SK-N-MC (cell line): ENCODE measurements at regions not wholly inside any gene's neighbourhood (a gene's known extent, or its start where the extent isn't known, plus 50 kb on each side); places are given as distances from the start of the nearest gene placed in this dataset.
A peak's percentile ranks its signal among the peaks of the same experiment; 100 is the strongest.

ENCODE experiments used
- DNase-seq: peaks from one replicate; pipeline ENCODE4 v3.0.0-alpha.2; 2011; ENCODE audit warnings: low read depth, low spot score
- H3K27ac ChIP-seq: fragments of 200-600 bp; sonication (generic); 2 replicates; pipeline ENCODE4 v1.5.1; 2016; ENCODE audit warnings: mixed run types
- H3K36me3 ChIP-seq: fragments of 200-600 bp; sonication (generic); 2 replicates; pipeline ENCODE4 v1.6.1; 2017; ENCODE audit warnings: antibody characterized with exemption, low read length, mixed read lengths; ENCODE audit not compliant: insufficient read depth
- H3K4me3 ChIP-seq: fragments of 200-600 bp; sonication (generic); 2 replicates; pipeline ENCODE4 v1.5.1; 2016
- H3K9ac ChIP-seq: fragments of 200-600 bp; sonication (generic); 2 replicates; pipeline ENCODE4 v1.8.0; 2017; ENCODE audit warnings: mixed run types, mixed read lengths; ENCODE audit not compliant: insufficient read length
- H3K9me3 ChIP-seq: fragments of 200-600 bp; sonication (generic); 2 replicates; pipeline ENCODE4 v1.6.1; 2017; ENCODE audit warnings: low read depth, mild to moderate bottlenecking, antibody characterized with exemption, low read length, moderate library complexity, mixed read lengths
- EZH2 ChIP-seq: fragments of 200-600 bp; sonication (generic); IDR thresholded peaks from one replicate; pipeline ENCODE4 v1.6.1; 2017; ENCODE audit warnings: antibody characterized with exemption
- FOXP2 ChIP-seq: optimal IDR thresholded peaks from 2 replicates; pipeline ENCODE3; 2011; ENCODE audit warnings: mild to moderate bottlenecking, moderate library complexity; ENCODE audit not compliant: insufficient read depth; ENCODE audit errors: extremely low read length, control extremely low read depth
- POLR2AphosphoS5 ChIP-seq: IDR thresholded peaks from 2 replicates; pipeline ENCODE4 v1.6.1; 2012; ENCODE audit warnings: mild to moderate bottlenecking, low read depth, low read length, borderline replicate concordance

GRCh38 chr21:28144089-28144488 lies 848.6 kb downstream of the LTN1 start:
- no peak for DNase-seq
- no peak overlapping the region for H3K9ac ChIP-seq

GRCh38 chr21:28142697-28143096 lies 850.0 kb downstream of the LTN1 start:
- TF ChIP-seq EZH2 (no peak), POLR2AphosphoS5 (no peak), FOXP2 (no peak)
- no peak for DNase-seq
- H3K27ac ChIP-seq = no peak overlapping the region
- no peak overlapping the region for H3K9ac ChIP-seq
- H3K9me3 ChIP-seq = no peaks in the 10 kb centered on the region; the same call in 1 of the 2 replicates
- H3K4me3 ChIP-seq = no peak overlapping the region
- H3K36me3 ChIP-seq = no peaks in the 10 kb centered on the region

More at GRCh38 chr21:28144089-28144488, 848.6 kb downstream of the LTN1 start:
- TF ChIP-seq POLR2AphosphoS5 (no peak), EZH2 (no peak), FOXP2 (no peak)
- Histone ChIP-seq H3K9me3 (no peaks in the 10 kb centered on the region; the same call in 1 of the 2 replicates), H3K36me3 (no peaks in the 10 kb centered on the region), H3K4me3 (no peak overlapping the region), H3K27ac (no peak overlapping the region)

GRCh38 chr21:28138272-28138671 lies 854.4 kb downstream of the LTN1 start:
- Histone ChIP-seq H3K27ac (no peak overlapping the region), H3K4me3 (no peak overlapping the region), H3K9me3 (no peaks in the 10 kb centered on the region; the same call in 1 of the 2 replicates), H3K36me3 (no peaks in the 10 kb centered on the region), H3K9ac (no peak overlapping the region)
- no peak for DNase-seq
- no peak for TF ChIP-seq FOXP2
- no peak for TF ChIP-seq POLR2AphosphoS5
- TF ChIP-seq EZH2 = no peak

GRCh38 chr21:28136656-28137255 lies 855.9 kb downstream of the LTN1 start:
- no peak for DNase-seq
- Histone ChIP-seq H3K4me3 (no peak overlapping the region), H3K9me3 (no peaks in the 10 kb centered on the region; the same call in 1 of the 2 replicates), H3K9ac (no peak overlapping the region), H3K36me3 (no peaks in the 10 kb centered on the region), H3K27ac (peak overlapping the region; percentile 28; the same call in 1 of the 2 replicates)
- no peak for TF ChIP-seq FOXP2
- TF ChIP-seq EZH2 = no peak
- TF ChIP-seq POLR2AphosphoS5 = no peak

GRCh38 chr21:28135646-28136045 lies 857.0 kb downstream of the LTN1 start:
- H3K9me3 ChIP-seq = no peaks in the 10 kb centered on the region; the same call in 1 of the 2 replicates
- no peak for DNase-seq
- no peak overlapping the region for H3K9ac ChIP-seq
- H3K27ac ChIP-seq = no peak overlapping the region
- no peak for TF ChIP-seq POLR2AphosphoS5
- TF ChIP-seq EZH2 = no peak
- TF ChIP-seq FOXP2 = no peak
- no peak overlapping the region for H3K4me3 ChIP-seq
- H3K36me3 ChIP-seq = no peaks in the 10 kb centered on the region

- Histone ChIP-seq H3K36me3 (no peaks in the 10 kb centered on the region), H3K9me3 (no peaks in the 10 kb centered on the region), H3K9ac (no peak overlapping the region), H3K4me3 (no peak overlapping the region), H3K27ac (no peak overlapping the region)
- no peak for DNase-seq
- no peak for TF ChIP-seq POLR2AphosphoS5
- TF ChIP-seq FOXP2 = no peak
- no peak for TF ChIP-seq EZH2
Measured at GRCh38 chr21:28133116-28133515, 859.6 kb downstream of the LTN1 start.

- H3K4me3 ChIP-seq = no peak overlapping the region
- no peak for DNase-seq
- H3K9me3 ChIP-seq = no peaks in the 10 kb centered on the region
- H3K9ac ChIP-seq = no peak overlapping the region
- no peaks in the 10 kb centered on the region for H3K36me3 ChIP-seq
- no peak overlapping the region for H3K27ac ChIP-seq
- TF ChIP-seq POLR2AphosphoS5 = no peak
- no peak for TF ChIP-seq FOXP2
- no peak for TF ChIP-seq EZH2
Measured at GRCh38 chr21:28132713-28133112, 860.0 kb downstream of the LTN1 start.

GRCh38 chr21:28127175-28127785 lies 865.4 kb downstream of the LTN1 start:
- Histone ChIP-seq H3K27ac (peak overlapping the region; percentile 57; the same call in 1 of the 2 replicates), H3K4me3 (0 out of 2 replicates have a peak overlapping the region, but pooled peaks have one; percentile 6), H3K9me3 (no peaks in the 10 kb centered on the region), H3K36me3 (no peaks in the 10 kb centered on the region), H3K9ac (no peak overlapping the region)
- DNase-seq = no peak
- TF ChIP-seq EZH2 = no peak
- no peak for TF ChIP-seq POLR2AphosphoS5
- no peak for TF ChIP-seq FOXP2
